HCT116 (cell line): ENCODE measurements at regions not wholly inside any gene's neighbourhood (a gene's known extent, or its start where the extent isn't known, plus 50 kb on each side); places are given as distances from the start of the nearest gene placed in this dataset.

Experiments
- CBX3 ChIP-seq: IDR thresholded peaks from 2 replicates; pipeline ENCODE4 v1.6.1; 2012; ENCODE audit warnings: low read depth
- CEBPB ChIP-seq: IDR thresholded peaks from 2 replicates; pipeline ENCODE4 v1.6.1; 2012; ENCODE audit warnings: low read depth
- EZH2 ChIP-seq: fragments of 200-600 bp; sonication (generic); IDR thresholded peaks from 2 replicates; pipeline ENCODE4 v1.6.1; 2017; ENCODE audit warnings: antibody characterized with exemption, mixed run types
- JUND ChIP-seq: IDR thresholded peaks from 2 replicates; pipeline ENCODE4 v1.6.1; 2012
- POLR2A ChIP-seq: IDR thresholded peaks from 2 replicates; pipeline ENCODE4 v1.7.0; 2011; ENCODE audit warnings: borderline replicate concordance; ENCODE audit not compliant: insufficient read depth, insufficient read length; ENCODE audit errors: extremely low read depth
- POLR2AphosphoS5 ChIP-seq: IDR thresholded peaks from 2 replicates; pipeline ENCODE4 v1.6.1; 2011; ENCODE audit warnings: mild to moderate bottlenecking, low read depth, low read length, moderate library complexity
- SRF ChIP-seq: IDR thresholded peaks from 2 replicates; pipeline ENCODE4 v1.6.1; 2012; ENCODE audit warnings: low read depth
- TF ChIP-seq, protein P1 (sequence below), 3 experiments: fragments of 200-600 bp in 1 of 3; sonication (generic) in 1 of 3; IDR thresholded peaks in 2 of 3; conservative IDR thresholded peaks in 1 of 3; 2 replicates each; pipeline ENCODE4 v1.5.1; 2012 to 2017; ENCODE audit warnings: low read depth in 2 of 3, low read length in 2 of 3, antibody characterized with exemption in 1 of 3, borderline replicate concordance in 1 of 3, control low read depth in 1 of 3, mild to moderate bottlenecking in 1 of 3, mixed read lengths in 1 of 3, mixed run types in 1 of 3, moderate library complexity in 1 of 3; ENCODE audit not compliant: insufficient read depth in 1 of 3
- TF ChIP-seq, protein P2 (sequence below): IDR thresholded peaks from 2 replicates; pipeline ENCODE4 v1.6.1; 2011; ENCODE audit warnings: mild to moderate bottlenecking, low read length, moderate library complexity; ENCODE audit not compliant: insufficient replicate concordance; ENCODE audit errors: extremely low read depth

DNA sequence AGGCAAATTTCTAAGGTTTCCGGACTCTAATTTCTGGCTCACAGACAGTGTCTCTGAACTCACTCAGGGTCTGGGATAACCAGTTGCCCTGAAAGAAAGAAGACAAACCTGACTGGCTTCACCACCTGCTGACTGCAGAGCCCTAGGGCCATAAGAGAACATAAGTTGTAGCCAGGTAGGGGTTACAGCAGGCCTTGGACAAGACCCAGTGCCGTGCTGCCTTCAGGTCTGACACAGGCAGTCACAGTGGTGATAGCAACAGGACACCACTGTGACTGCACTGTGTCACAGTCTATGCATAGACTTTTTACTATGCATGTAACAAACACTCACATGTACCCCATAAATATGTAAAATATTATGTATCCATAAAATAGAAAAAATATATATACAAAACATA is 508.5 kb downstream of the PID1 start:
- no peak for TF ChIP-seq POLR2A
- TF ChIP-seq, protein P1, sequence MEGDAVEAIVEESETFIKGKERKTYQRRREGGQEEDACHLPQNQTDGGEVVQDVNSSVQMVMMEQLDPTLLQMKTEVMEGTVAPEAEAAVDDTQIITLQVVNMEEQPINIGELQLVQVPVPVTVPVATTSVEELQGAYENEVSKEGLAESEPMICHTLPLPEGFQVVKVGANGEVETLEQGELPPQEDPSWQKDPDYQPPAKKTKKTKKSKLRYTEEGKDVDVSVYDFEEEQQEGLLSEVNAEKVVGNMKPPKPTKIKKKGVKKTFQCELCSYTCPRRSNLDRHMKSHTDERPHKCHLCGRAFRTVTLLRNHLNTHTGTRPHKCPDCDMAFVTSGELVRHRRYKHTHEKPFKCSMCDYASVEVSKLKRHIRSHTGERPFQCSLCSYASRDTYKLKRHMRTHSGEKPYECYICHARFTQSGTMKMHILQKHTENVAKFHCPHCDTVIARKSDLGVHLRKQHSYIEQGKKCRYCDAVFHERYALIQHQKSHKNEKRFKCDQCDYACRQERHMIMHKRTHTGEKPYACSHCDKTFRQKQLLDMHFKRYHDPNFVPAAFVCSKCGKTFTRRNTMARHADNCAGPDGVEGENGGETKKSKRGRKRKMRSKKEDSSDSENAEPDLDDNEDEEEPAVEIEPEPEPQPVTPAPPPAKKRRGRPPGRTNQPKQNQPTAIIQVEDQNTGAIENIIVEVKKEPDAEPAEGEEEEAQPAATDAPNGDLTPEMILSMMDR (IDR thresholded peaks at IDR 0.05 in 2 of 3, conservative IDR thresholded peaks at IDR 0.05 in 1 of 3; ENCODE audit: borderline replicate concordance in 1 of 3, insufficient read depth in 1 of 3, low read depth in 2 of 3, low read length in 2 of 3), result no peak
- TF ChIP-seq EZH2, result no peak
- no peak for TF ChIP-seq POLR2AphosphoS5
- TF ChIP-seq, protein P2, sequence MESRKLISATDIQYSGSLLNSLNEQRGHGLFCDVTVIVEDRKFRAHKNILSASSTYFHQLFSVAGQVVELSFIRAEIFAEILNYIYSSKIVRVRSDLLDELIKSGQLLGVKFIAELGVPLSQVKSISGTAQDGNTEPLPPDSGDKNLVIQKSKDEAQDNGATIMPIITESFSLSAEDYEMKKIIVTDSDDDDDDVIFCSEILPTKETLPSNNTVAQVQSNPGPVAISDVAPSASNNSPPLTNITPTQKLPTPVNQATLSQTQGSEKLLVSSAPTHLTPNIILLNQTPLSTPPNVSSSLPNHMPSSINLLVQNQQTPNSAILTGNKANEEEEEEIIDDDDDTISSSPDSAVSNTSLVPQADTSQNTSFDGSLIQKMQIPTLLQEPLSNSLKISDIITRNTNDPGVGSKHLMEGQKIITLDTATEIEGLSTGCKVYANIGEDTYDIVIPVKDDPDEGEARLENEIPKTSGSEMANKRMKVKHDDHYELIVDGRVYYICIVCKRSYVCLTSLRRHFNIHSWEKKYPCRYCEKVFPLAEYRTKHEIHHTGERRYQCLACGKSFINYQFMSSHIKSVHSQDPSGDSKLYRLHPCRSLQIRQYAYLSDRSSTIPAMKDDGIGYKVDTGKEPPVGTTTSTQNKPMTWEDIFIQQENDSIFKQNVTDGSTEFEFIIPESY, result no peak
- no peak for TF ChIP-seq SRF
- TF ChIP-seq JUND, result no peak
- no peak for TF ChIP-seq CEBPB
- TF ChIP-seq CBX3, result no peak
